ENCODE measurements at regions not wholly inside any gene's neighbourhood (a gene's known extent, or its start where the extent isn't known, plus 50 kb on each side); places are given as distances from the start of the nearest gene placed in this dataset.

GRCh38 chr1:18535391-18536210, 54.9 kb downstream of the KLHDC7A start:
- DNase-seq (ENCODE audit: low read depth in 4 of 4, low spot score in 1 of 4), result no peak

GRCh38 chr1:18536356-18536755, 55.6 kb downstream of the KLHDC7A start:
- DNase-seq (ENCODE audit: low read depth in 4 of 4, low spot score in 1 of 4), result no peak

GRCh38 chr1:18536915-18537314, 56.2 kb downstream of the KLHDC7A start:
- DNase-seq (ENCODE audit: low read depth in 4 of 4, low spot score in 1 of 4), result no peak

GRCh38 chr1:18537386-18538306, 56.9 kb downstream of the KLHDC7A start:
- DNase-seq (ENCODE audit: low read depth in 4 of 4, low spot score in 1 of 4), result no peak

- DNase-seq (ENCODE audit: low read depth in 4 of 4, low spot score in 1 of 4), result no peak
These were observed 58.4 kb downstream of the KLHDC7A start for GRCh38 chr1:18539171-18539570.

GRCh38 chr1:18540136-18540765, 59.5 kb downstream of the KLHDC7A start:
- DNase-seq (ENCODE audit: low read depth in 4 of 4, low spot score in 1 of 4), result no peak

GRCh38 chr1:18541046-18541795, 60.5 kb downstream of the KLHDC7A start:
- no peak for DNase-seq (ENCODE audit: low read depth in 4 of 4, low spot score in 1 of 4)

- no peak for DNase-seq (ENCODE audit: low read depth in 4 of 4, low spot score in 1 of 4)
These were observed 61.6 kb downstream of the KLHDC7A start for GRCh38 chr1:18542351-18542750.

GRCh38 chr1:18546026-18546425, 65.3 kb downstream of the KLHDC7A start:
- DNase-seq (ENCODE audit: low read depth in 4 of 4, low spot score in 1 of 4), result no peak

- DNase-seq (ENCODE audit: low read depth in 4 of 4, low spot score in 1 of 4), result no peak
These were observed 66.7 kb downstream of the KLHDC7A start for GRCh38 chr1:18547460-18547859.

GRCh38 chr1:18548643-18549042, 67.9 kb downstream of the KLHDC7A start:
- DNase-seq (ENCODE audit: low read depth in 4 of 4, low spot score in 1 of 4), result no peak

- no peak for DNase-seq (ENCODE audit: low read depth in 4 of 4, low spot score in 1 of 4)
These were observed 68.4 kb downstream of the KLHDC7A start for GRCh38 chr1:18549106-18549505.

- no peak for DNase-seq (ENCODE audit: low read depth in 4 of 4, low spot score in 1 of 4)
These were observed 69.2 kb downstream of the KLHDC7A start for GRCh38 chr1:18549906-18550305.

GRCh38 chr1:18552631-18553030, 71.9 kb downstream of the KLHDC7A start:
- DNase-seq (ENCODE audit: low read depth in 4 of 4, low spot score in 1 of 4), result no peak

GRCh38 chr1:18553388-18553787, 72.7 kb downstream of the KLHDC7A start:
- DNase-seq (ENCODE audit: low read depth in 4 of 4, low spot score in 1 of 4), result no peak

- no peak for DNase-seq (ENCODE audit: low read depth in 4 of 4, low spot score in 1 of 4)
These were observed 73.4 kb downstream of the KLHDC7A start for GRCh38 chr1:18554099-18554498.

GRCh38 chr1:18554597-18554996, 73.9 kb downstream of the KLHDC7A start:
- DNase-seq (ENCODE audit: low read depth in 4 of 4, low spot score in 1 of 4), result no peak

GRCh38 chr1:18555036-18555435, 74.3 kb downstream of the KLHDC7A start:
- no peak for DNase-seq (ENCODE audit: low read depth in 4 of 4, low spot score in 1 of 4)

GRCh38 chr1:18556364-18556763, 74.3 kb upstream of the PAX7 start:
- DNase-seq (ENCODE audit: low read depth in 4 of 4, low spot score in 1 of 4), result no peak

GRCh38 chr1:18557621-18558465, 72.8 kb upstream of the PAX7 start:
- peak in 2 of 4 experiments; percentile 7 to 21 for DNase-seq (ENCODE audit: low read depth in 4 of 4, low spot score in 1 of 4)

Measured in stimulated activated CD4-positive, alpha-beta T cell treated with anti-CD3 and anti-CD28 coated beads, Interleukin-1b, Interleukin-23, amount 100 ng/mL, for 24 hours (primary cell).